HL-60 (cell line): ENCODE measurements at regions not wholly inside any gene's neighbourhood (a gene's known extent, or its start where the extent isn't known, plus 50 kb on each side); places are given as distances from the start of the nearest gene placed in this dataset.

Source experiments
- DNase-seq, 2 experiments: peaks; one replicate each; pipeline ENCODE4 v3.0.0-alpha.2; 2010 to 2020; ENCODE audit warnings: low read depth in 1 of 2, low spot score in 1 of 2
- H3K27ac ChIP-seq: fragments of 250-450 bp; sonication (Bioruptor Pico); replicated peaks from 2 replicates; pipeline ENCODE4 v1.5.1; 2020; ENCODE audit warnings: mild to moderate bottlenecking, moderate library complexity
- H3K27me3 ChIP-seq: fragments of 250-450 bp; sonication (Bioruptor Pico); 2 replicates; pipeline ENCODE4 v1.5.1; 2021; ENCODE audit warnings: mild to moderate bottlenecking, moderate library complexity; ENCODE audit not compliant: insufficient read depth, poor library complexity, severe bottlenecking
- H3K4me3 ChIP-seq: replicated peaks from 2 replicates; pipeline ENCODE4 v1.5.1; 2011; ENCODE audit warnings: mild to moderate bottlenecking, control low read depth, low read length; ENCODE audit not compliant: insufficient read depth
- CTCF ChIP-seq: IDR thresholded peaks from one replicate; pipeline ENCODE4 v1.5.1; 2011; ENCODE audit warnings: low read length, control low read depth, inconsistent platforms; ENCODE audit not compliant: insufficient read depth
- GABPA ChIP-seq: IDR thresholded peaks from 2 replicates; pipeline ENCODE4 v1.6.1; 2012; ENCODE audit warnings: low read depth
- POLR2AphosphoS5 ChIP-seq: IDR thresholded peaks from 2 replicates; pipeline ENCODE4 v1.6.1; 2012; ENCODE audit warnings: low read depth
- REST ChIP-seq: IDR thresholded peaks from 2 replicates; pipeline ENCODE4 v1.6.1; 2012; ENCODE audit warnings: low read depth; ENCODE audit not compliant: insufficient replicate concordance
- SPI1 ChIP-seq: IDR thresholded peaks from 2 replicates; pipeline ENCODE4 v1.6.1; 2012; ENCODE audit warnings: low read depth, mild to moderate bottlenecking, borderline replicate concordance

GRCh38 chr21:16005996-16006395 lies 276.2 kb downstream of the USP25 start:
- no peak for TF ChIP-seq POLR2AphosphoS5
- TF ChIP-seq REST, result no peak
- TF ChIP-seq CTCF, result no peak
- no peak for TF ChIP-seq GABPA
- TF ChIP-seq SPI1, result no peak
- DNase-seq, result no peak
- Histone ChIP-seq H3K4me3 (no peak overlapping the region), H3K27ac (no peak overlapping the region), H3K27me3 (no peaks in the 10 kb centered on the region)

GRCh38 chr21:16007943-16008342 lies 278.2 kb downstream of the USP25 start:
- no peak for DNase-seq
- TF ChIP-seq CTCF, result no peak
- TF ChIP-seq SPI1, result no peak
- TF ChIP-seq GABPA, result no peak
- no peak for TF ChIP-seq POLR2AphosphoS5
- no peak for TF ChIP-seq REST
- no peak overlapping the region for H3K4me3 ChIP-seq
- H3K27ac ChIP-seq, result no peak overlapping the region
- no peaks in the 10 kb centered on the region for H3K27me3 ChIP-seq

- no peak overlapping the region for H3K4me3 ChIP-seq
- H3K27ac ChIP-seq, result no peak overlapping the region
- H3K27me3 ChIP-seq, result no peaks in the 10 kb centered on the region
- TF ChIP-seq GABPA (no peak), POLR2AphosphoS5 (no peak)
- DNase-seq, result no peak
Measured at GRCh38 chr21:16011719-16012118, 281.9 kb downstream of the USP25 start.

GRCh38 chr21:16013570-16013969 lies 283.8 kb downstream of the USP25 start:
- no peak for DNase-seq
- Histone ChIP-seq H3K27ac (no peak overlapping the region), H3K4me3 (no peak overlapping the region), H3K27me3 (no peaks in the 10 kb centered on the region)
- no peak for TF ChIP-seq POLR2AphosphoS5
- no peak for TF ChIP-seq GABPA
- TF ChIP-seq REST, result no peak
- TF ChIP-seq SPI1, result no peak
- no peak for TF ChIP-seq CTCF
